Omental fat pad (tissue), 3 donors: ENCODE measurements at regions not wholly inside any gene's neighbourhood (a gene's known extent, or its start where the extent isn't known, plus 50 kb on each side); places are given as distances from the start of the nearest gene placed in this dataset.

Experiments
- ATAC-seq: fragments of 150-250 bp; one replicate; pipeline ENCODE4 v1.9.1; 2016; ENCODE audit warnings: mild to moderate bottlenecking, moderate library complexity; ENCODE audit not compliant: low FRiP score
- DNase-seq: peaks from one replicate; pipeline ENCODE4 v3.0.0-alpha.2; 2019; ENCODE audit warnings: low spot score
- CTCF ChIP-seq, 3 donors: fragments of 450-650 bp; IDR thresholded peaks; one replicate each; pipeline ENCODE4 v1.5.1; 2016 to 2017; ENCODE audit warnings: antibody characterized with exemption in 3 of 3, mild to moderate bottlenecking in 3 of 3, moderate library complexity in 2 of 3

GRCh38 chr12:47393403-47393790, 312.4 kb downstream of the RPAP3 start:
- TF ChIP-seq CTCF (IDR thresholded peaks at IDR 0.05), result no peak
- ATAC-seq (no peak), DNase-seq (no peak)

- ATAC-seq (no peak), DNase-seq (no peak)
- no peak for TF ChIP-seq CTCF (IDR thresholded peaks at IDR 0.05)
Observed at GRCh38 chr12:47391566-47391965, 311.8 kb upstream of the AMIGO2 start.

- ATAC-seq (no peak), DNase-seq (no peak)
- TF ChIP-seq CTCF (IDR thresholded peaks at IDR 0.05), result no peak
Observed at GRCh38 chr12:47388712-47389111, 309.0 kb upstream of the AMIGO2 start.

- ATAC-seq (no peak), DNase-seq (no peak)
- no peak for TF ChIP-seq CTCF (IDR thresholded peaks at IDR 0.05)
Observed at GRCh38 chr12:47387994-47388393, 308.2 kb upstream of the AMIGO2 start.

- DNase-seq (no peak), ATAC-seq (peak; percentile 63)
- no peak for TF ChIP-seq CTCF (IDR thresholded peaks at IDR 0.05)
Observed at GRCh38 chr12:47385653-47386052, 305.9 kb upstream of the AMIGO2 start.

- TF ChIP-seq CTCF (IDR thresholded peaks at IDR 0.05), result no peak
- DNase-seq (no peak), ATAC-seq (peak; percentile 58)
Observed at GRCh38 chr12:47383942-47384341, 304.2 kb upstream of the AMIGO2 start.

GRCh38 chr12:47382305-47382704, 302.5 kb upstream of the AMIGO2 start:
- no peak for ATAC-seq
- TF ChIP-seq CTCF (IDR thresholded peaks at IDR 0.05), result no peak

More at GRCh38 chr12:47382305-47382704, 302.5 kb upstream of the AMIGO2 start:
- no peak for DNase-seq
